ENCODE measurements at regions not wholly inside any gene's neighbourhood (a gene's known extent, or its start where the extent isn't known, plus 50 kb on each side); places are given as distances from the start of the nearest gene placed in this dataset.

DNA sequence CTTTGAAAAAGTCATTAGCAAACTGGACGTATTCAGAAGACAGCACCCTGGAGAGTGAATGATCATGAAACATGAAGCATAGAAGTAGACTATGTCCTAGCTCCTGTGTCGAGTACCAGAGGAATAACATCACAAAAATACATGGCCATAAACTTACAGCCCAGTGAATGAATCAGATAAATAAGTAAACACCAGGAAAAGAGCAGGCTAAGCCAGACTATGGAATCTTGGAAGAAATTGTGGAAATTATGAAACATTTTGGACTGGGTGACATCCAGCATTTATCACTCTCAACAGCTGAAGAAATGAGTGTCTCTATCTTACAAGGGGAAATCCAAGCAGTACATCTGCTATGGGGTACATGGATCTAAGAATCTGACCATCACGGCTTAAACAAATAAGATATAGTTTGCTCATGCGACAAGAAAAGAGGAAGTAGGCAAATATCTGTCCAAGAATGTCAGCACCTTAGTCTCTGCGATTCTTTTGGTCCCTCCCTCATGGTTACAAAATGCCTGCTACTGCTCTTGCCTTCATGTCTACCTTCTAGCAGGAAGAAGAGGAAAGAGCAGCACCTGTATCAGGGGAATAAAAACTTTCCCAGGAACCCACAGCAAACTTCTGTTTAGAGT lies 481.5 kb downstream of the BCOR start:
- DNase-seq, result no peak

- DNase-seq, result no peak
Observed at GRCh38 chrX:39616731-39617130, 481.0 kb downstream of the BCOR start.

DNA sequence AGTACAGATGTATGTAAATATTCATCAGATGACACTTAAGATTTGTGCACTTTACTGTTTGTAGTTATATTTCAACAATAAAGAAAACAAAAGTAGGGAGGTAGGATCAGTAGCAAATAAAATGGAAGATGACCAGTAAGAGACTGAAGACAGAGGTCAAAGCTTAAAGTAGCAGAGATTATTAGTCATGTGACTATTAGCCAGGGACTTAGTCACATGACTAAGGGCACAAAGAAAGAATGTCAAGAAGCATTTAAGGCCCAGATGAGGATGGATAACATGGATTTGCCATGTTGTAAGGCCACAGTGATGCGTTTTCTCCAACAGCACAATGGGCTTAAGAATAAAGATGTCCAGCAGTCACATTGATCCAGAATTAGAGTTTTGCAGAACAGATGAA lies 479.6 kb downstream of the BCOR start:
- no peak for DNase-seq

DNA sequence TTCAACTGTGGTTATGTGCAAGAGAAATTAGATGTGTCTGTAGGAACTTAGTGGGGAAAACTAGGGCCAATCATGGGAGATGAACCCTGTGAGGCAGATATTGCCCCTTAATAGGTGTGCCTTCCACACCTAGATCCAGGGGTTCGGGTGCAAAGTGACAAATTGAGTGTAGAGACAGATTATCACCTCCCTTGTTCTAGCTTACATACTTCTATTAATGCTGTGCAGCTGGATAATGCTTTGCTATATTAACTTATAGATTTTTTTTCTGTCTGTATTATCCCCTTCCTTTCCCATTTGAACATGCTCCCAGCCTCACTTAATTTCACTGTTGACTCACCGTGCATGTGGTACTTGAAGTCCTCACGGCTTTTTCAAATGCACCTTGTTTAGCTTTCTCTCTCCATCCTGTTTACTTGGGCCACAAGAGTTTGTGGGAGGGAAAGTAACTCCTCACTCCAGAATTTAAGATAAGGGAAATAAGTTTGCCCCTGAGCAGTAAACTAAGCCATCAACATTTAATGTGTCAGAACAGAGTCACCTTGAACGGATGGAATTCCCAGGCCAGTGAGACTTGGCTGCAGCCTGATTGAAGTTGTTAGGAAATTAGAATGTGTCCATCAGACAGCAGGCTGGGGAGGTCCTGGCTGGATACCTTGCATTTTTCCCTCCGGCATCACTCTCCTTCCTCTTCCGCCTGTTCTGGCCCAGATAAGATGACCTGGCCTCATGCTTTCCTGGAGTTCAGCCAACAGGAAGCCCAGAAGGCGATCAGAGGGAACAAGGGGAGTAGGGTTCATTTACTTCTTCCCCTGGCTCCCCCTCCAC lies 478.4 kb downstream of the BCOR start:
- DNase-seq, result no peak

DNA sequence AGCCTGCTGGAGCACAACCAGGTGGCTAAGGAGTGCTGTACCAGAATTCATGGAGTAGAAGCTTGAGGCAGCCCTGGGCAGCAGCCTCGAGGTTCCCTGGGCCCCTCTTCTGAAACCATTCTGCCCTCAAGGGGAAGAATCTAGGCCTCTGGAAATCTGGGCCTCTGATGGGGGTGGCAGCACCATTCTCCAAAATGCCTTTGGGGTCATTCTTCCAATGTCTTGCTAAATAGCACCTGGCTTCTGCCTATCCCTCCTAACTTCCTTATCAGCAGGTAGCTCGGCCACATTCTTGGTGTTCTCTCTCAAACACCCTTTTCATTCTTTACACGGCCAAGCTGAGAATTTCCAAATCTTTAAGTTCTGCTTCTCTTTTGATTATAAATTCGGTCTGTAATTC lies 473.6 kb downstream of the BCOR start:
- no peak for DNase-seq

DNA sequence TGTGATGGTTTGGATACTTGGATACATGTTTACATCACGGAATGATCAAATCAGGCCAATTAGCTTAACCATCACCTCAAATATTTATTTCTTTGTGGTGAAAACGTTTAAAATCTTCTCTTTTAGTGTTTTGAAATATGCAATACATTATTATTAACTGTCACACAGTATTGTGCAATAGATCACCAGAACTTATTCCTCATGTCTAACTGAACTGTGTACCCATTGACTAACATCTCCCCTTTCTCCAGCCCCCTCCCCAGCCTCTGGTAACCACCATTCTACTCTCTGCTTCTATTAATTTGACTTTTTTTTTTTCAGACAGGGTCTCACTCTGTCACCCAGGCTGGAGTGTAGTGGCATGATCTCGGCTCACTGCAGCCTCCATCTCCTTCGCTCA lies 471.9 kb downstream of the BCOR start:
- no peak for DNase-seq

- no peak for DNase-seq
Observed at GRCh38 chrX:39626749-39627148, 471.0 kb downstream of the BCOR start.

DNA sequence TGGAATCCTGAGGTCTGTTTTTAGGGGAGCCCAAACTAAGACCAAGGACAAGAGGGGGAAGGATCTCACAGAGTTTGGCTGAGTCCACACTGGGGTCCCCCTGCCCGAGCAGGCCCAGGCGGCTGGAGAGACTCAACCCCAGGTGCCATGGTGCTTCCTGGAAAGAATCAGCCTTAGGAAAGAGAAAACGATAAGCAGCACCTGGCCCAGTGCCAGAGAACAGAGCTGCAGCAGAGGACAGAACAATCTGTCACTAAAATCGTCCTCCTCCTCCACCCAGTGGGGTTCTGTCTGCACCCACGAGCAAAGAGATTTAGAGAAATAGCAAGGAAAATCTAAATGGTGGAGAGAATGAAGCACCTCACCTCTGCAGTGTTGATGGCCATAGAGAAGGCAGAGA lies 470.5 kb downstream of the BCOR start:
- no peak for DNase-seq

GRCh38 chrX:39629001-39629400 lies 468.8 kb downstream of the BCOR start:
- no peak for DNase-seq

DNA sequence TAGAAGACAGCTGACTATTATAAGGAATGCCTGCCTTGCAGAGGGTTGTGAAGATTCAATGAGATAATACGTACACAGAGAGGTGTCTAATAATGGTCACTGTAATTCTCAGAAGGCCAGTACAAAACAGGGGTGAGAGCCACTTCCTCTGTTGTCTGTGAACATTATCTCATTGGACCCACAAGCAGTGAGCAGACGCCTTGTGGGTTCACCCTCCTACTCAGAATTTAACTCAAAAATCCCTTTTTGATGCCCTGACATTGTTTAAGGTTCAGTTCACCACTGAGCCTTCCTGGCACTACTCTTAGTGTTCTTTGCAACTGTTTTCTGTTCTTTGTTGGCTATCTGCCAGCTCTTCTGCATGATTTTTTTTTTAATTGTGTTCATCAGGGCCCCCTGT lies 467.4 kb downstream of the BCOR start:
- no peak for DNase-seq

DNA sequence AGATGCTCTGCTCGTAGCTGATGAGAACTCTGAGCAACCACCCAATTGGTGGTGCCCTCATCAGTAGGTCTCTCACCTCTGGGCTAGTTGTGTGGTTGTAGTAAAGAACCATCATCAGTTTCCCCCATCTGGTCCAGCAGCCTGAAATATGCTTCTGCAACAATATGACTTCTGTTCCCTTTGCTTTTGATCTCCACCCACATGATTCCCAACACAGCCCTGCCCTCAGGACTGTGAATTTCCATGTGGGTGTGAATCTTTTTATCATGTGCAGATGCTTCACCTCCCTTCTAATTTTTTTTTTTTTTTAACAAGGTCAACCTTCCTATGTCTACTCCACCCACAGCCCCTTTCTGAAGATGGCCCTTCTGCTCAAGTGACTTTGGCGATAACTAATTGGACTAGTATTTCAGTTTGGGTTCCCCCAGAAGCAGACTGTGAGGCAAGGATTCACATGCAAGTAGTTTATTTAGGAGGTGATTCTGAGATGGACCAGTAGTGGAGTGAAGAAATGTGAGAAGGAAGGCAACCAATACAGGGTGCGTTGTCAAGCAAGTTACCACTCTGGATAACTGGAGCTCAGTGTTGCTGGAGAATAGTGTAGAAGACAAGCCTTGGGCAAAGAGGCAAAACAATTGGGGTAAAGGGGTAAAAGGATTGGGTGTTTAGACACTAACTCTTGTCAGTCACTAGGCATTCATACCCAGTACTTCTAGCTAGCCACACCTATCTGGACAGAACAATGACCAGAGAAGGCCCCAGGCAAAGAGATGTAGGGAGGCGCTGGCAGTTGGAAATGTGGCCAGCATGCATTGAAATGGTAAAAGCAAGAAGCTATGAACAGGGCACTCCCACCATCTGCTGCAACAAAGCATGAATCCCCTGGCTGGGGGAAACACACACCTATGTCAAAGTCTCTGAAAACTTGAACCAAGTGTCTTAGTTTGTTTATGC lies 466.2 kb downstream of the BCOR start:
- no peak for DNase-seq

DNA sequence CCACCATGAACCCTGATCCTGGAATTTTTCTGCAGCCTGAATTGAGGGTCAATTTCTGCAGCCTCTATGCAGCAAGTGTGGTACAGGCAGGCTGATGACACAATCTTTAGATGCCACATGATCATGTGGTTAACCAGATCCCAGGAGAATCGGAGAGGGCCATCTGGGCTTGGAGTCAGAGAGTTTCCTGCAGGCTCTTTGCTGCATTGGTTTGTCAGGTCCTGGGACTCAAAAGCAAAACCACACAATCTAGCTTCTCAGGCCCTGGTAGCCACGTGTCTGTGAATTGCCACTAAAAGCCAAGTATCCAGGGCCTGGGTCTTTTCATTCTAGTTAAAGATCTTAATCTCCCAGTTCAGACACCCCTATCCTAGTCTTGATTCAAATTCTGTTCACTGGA lies 464.5 kb downstream of the BCOR start:
- no peak for DNase-seq

- DNase-seq, result no peak
Observed at GRCh38 chrX:39636481-39636880, 461.3 kb downstream of the BCOR start.

GRCh38 chrX:39638526-39638925 lies 459.2 kb downstream of the BCOR start:
- no peak for DNase-seq

DNA sequence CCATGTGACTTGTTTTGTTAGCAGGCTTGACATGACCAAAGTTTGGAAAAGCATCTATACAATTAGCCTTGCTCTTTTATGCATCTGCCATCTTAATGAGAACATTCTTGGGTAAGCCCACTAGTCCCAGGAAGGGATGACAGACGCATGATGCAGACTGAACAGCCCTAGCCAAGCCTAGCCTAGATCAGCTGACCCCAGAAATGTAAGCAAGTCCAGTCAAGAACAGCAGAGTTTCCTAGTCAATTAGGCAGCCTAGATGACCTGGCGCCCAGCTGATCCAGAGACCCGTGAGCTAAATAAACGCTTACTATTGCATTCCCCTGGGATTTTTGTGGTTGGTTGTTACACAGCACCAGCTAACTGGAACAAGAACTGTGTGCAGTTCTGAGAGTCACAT lies 457.9 kb downstream of the BCOR start:
- no peak for DNase-seq

DNA sequence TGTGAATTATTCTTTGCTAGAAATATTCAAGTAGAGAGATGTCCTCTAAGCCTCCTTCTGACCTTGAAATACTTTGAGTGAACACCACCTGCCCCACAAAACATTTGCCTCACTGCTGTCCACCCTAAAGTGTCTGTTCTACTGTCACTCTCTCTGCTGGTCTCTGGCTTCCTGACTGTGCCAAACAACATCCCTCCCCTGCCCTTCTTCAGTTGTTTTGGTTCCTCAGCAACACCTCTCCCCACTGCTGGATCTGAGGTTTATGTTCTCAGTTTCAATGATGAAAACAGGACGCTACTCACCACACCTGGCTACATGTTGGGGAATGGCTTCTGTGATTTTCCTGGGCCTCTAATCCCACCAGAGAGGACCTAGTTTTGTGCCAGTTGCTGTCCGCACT lies 456.9 kb downstream of the BCOR start:
- DNase-seq, result no peak

- DNase-seq, result no peak
Observed at GRCh38 chrX:39642071-39642470, 455.7 kb downstream of the BCOR start.

GRCh38 chrX:39643550-39643949 lies 454.2 kb downstream of the BCOR start:
- DNase-seq, result no peak

- no peak for DNase-seq
Observed at GRCh38 chrX:39645178-39645895, 452.4 kb downstream of the BCOR start.

DNA sequence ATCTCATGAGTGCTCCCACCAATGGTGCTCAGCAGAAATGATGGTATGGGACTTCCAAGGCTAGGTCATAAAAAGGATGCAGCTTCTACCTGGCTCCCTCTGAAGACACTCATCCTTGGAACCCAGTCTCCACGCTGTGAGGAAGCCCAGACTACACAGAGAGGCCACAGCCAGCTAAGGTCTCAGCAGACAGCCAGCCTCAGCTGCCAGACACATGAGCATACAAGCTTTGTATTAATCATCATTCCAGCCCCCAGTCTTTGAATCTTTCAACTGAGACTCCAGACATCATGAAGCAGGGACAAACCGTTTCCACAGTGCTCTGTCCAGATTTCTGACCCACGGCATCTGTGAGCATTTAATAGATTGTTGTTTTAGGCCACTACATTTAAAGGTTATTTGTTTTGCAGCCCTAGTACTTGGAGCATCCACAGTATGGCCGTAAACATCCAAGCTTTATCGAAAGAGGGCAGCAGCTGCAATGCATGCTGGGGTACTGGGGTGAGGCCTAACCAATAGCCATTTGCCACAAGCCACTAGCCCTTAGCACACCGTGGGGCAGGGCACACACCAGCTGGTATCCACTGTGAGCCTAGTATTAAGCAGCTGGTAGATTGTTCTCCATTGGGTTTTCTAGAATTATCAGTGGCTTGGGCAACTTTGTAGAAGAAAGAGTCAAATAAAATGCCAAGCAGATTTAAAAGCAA lies 449.1 kb downstream of the BCOR start:
- no peak for DNase-seq

DNA sequence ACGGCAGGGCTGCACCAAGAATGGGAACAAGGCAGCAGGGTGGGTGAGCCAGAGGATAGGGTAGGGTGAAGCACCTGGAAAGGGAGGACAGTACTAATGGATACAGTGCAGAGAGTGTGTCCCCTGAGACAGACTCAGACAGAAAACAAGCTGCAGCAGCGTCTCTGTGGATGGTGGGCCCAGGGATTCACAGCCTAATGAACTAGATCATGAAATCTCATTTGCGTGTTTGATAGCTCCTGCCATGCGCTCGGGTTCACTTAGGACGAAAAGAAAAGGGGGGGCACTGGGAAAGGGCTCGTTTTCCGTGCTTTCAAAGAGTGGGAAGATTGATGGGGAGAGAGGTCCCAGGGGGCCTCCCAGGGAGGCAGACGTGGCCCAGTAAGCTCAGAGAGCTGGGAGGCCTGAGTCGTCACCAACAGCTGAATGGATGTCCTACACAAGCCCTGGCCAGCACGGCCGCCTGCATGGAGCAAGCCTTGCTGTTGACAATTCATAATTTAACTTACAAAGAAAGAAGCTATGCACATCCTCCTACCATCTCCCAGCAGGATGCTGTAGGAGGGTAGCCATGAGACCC lies 446.9 kb downstream of the BCOR start:
- no peak for DNase-seq

DNA sequence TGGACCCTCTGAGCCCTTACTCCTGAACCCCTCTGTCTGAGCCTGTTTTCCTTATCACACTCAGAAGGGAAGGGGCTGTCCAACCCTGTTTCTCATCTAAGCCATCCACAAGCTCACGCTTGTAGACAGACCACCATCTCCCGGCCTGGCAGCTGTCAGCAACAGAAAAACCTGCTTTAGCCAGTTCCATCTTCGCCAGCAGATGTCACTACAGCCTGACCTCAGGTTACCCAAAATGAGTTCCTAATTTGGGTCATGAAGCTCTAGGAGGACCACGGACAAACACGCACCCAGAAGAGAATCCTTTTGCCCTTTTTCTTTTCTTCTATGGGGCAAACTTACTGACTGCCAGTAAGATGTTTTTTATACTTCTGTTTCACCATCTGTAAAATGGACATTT lies 445.4 kb downstream of the BCOR start:
- DNase-seq, result no peak
